Large intestine (tissue), 3 donors: ENCODE measurements at regions not wholly inside any gene's neighbourhood (a gene's known extent, or its start where the extent isn't known, plus 50 kb on each side); places are given as distances from the start of the nearest gene placed in this dataset.

ENCODE experiments used
- DNase-seq, 2 donors: peaks; one replicate each; pipeline versions ENCODE4 v3.0.0 to v3.0.0-alpha.2; 2013
- H3K27ac ChIP-seq: one replicate; pipeline ENCODE4 v1.5.1; 2013; ENCODE audit warnings: low read length
- H3K27me3 ChIP-seq: 2 replicates; pipeline ENCODE4 v1.6.1; 2013; ENCODE audit warnings: low read length; ENCODE audit not compliant: control insufficient read depth, insufficient read depth
- H3K36me3 ChIP-seq: 2 replicates; pipeline ENCODE4 v1.6.1; 2013; ENCODE audit warnings: low read length; ENCODE audit not compliant: control insufficient read depth, insufficient read depth
- H3K4me1 ChIP-seq: one replicate; pipeline ENCODE4 v1.6.1; 2013; ENCODE audit warnings: low read length; ENCODE audit not compliant: control insufficient read depth, insufficient read depth
- H3K4me3 ChIP-seq: one replicate; pipeline ENCODE4 v1.5.1; 2013; ENCODE audit warnings: low read length
- H3K9me3 ChIP-seq: one replicate; pipeline ENCODE4 v1.6.1; 2013; ENCODE audit warnings: mild to moderate bottlenecking, low read depth, low read length, moderate library complexity; ENCODE audit not compliant: control insufficient read depth
- WGBS: methylation state at CpG from one replicate; pipeline ENCODE4 v1.1.5; 2013; ENCODE audit warnings: low lambda C conversion rate; ENCODE audit not compliant: insufficient coverage; 5-methylcytosine and 5-hydroxymethylcytosine counted together

GRCh38 chr18:56115071-56116015 is 523.0 kb downstream of the TXNL1 start:
- WGBS = no CpG with 5 or more reads among the region's 6 CpGs
- Histone ChIP-seq H3K36me3 (no peaks in the 10 kb centered on the region), H3K4me1 (no peaks in the 10 kb centered on the region), H3K27me3 (no peaks in the 10 kb centered on the region), H3K27ac (no peak overlapping the region), H3K9me3 (no peaks in the 10 kb centered on the region), H3K4me3 (no peak overlapping the region)
- DNase-seq = no peak

DNA sequence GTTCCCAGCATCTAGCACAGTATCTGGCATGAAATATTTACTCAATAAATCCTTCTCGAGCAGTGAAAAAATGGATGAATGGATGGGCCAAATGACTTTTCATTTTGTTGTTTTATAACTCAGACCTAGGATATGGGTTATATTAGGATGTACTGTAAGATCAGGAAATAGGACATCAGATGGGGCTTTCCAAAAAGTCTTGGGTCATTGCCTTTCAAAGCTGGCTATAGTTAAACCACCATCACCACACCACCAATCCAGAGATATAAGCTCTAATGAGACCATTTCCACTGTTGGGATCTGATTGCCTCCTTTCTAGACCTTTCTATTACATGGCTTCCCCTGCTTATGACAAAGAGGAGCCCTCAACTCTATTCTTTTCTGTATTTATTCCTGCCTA is 525.0 kb upstream of the TCF4 start:
- no CpG with 5 or more reads among the region's 1 CpG for WGBS
- Histone ChIP-seq H3K27ac (no peak overlapping the region), H3K4me1 (no peaks in the 10 kb centered on the region), H3K9me3 (no peaks in the 10 kb centered on the region), H3K4me3 (no peak overlapping the region), H3K27me3 (no peaks in the 10 kb centered on the region), H3K36me3 (no peaks in the 10 kb centered on the region)
- no peak for DNase-seq

DNA sequence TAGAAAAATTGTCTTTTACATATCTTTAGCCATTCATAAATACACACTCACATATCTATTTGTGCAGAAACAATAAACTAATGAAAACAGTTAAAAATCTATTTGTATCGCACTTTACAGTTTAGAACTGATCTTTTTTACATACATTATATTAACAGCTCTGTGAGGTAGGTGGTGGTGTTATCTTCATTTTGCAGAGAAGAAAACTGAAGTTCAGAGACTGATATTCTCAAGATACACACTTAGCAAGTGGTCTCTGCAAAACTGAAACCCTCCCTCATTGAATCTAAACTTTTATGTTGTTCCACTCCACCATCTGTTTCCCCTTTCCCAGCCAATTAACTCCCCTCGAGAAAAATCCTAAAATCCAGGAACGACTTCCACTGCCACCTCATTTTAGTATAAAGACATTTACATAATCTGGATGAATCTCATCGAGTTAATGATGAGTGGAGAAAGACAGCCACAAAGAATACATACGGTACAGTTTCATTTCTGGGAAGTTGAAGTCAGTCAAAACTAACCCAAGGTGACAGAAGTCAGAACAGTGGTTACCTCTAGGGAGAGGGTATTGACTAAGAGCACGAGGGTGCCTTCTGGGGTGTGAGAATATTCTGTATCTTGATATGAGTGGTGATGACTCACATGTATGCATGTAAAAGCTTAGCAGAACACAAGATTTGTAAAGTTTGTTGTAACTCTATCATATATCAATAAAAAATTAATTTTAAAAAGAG is 524.2 kb upstream of the TCF4 start:
- 88% methylated on average over 2 of the region's 6 CpGs for WGBS
- H3K4me1 ChIP-seq = no peaks in the 10 kb centered on the region
- H3K36me3 ChIP-seq = no peaks in the 10 kb centered on the region
- H3K27me3 ChIP-seq = no peaks in the 10 kb centered on the region
- H3K9me3 ChIP-seq = no peaks in the 10 kb centered on the region
- H3K27ac ChIP-seq = no peak overlapping the region
- DNase-seq = no peak
- H3K4me3 ChIP-seq = no peak overlapping the region

DNA sequence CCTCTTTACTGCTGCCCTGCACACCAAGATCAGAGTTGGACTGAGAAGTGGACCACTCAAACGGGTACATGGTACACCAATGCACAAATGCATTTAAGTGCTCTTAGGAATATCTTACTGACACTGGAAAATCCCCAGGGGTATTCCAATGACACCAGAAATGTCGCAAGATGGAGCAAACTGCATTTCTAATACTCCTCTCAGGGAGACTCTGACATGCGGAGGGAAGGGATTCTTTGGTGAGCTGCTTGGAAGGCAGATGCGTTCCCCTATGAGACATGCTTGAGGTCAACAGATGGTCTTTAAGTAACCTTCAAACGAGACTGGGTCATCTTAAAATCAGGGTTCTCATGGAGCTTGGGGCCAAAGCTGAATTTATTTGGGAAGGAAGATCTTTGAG is 521.8 kb upstream of the TCF4 start:
- Histone ChIP-seq H3K4me1 (no peaks in the 10 kb centered on the region), H3K27me3 (no peaks in the 10 kb centered on the region), H3K36me3 (no peaks in the 10 kb centered on the region), H3K9me3 (no peaks in the 10 kb centered on the region), H3K27ac (no peak overlapping the region), H3K4me3 (no peak overlapping the region)
- no peak for DNase-seq
- WGBS = no CpG with 5 or more reads among the region's 5 CpGs

DNA sequence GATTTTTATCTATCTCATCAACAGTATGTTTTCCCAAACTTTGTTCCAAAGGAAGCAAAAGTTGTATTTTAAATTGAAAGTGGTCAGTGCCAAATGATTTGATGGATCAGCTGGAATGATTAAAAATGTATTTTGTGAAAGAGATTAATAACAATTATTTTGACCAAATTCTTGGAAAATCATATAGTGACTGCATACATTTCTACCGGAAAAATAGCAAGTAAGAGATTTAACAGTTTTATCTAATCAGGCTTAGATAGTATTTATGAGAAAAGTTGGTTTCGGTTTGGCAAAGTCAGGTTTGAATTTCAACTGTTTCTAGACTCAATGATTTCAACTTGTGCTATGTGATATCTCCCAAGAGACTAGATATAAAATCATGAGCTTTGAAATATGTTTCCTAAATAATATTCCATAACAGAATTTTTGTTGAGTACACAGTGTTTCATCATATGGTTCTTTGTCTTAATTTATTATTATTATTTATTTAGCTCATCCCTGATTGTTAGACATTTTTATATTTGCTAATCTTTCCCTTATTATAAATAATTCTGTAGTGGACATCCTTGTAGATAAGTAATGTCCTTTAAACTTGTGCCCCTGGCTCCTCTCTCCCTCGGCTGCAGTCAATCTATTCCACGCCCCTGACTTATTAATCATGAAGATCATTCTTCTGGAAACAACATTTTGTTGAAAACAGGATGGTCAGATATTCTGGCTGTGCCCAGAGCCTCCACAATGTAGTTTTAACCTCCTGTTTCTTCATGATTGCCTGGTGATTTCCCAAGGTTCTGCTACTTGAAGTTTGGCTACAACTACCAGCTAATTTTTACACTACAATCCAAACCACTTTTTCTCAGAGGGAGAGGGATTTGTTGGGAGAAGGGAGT is 520.7 kb upstream of the TCF4 start:
- H3K36me3 ChIP-seq = no peaks in the 10 kb centered on the region
- peaks cover under 1% of the 10 kb centered on the region for H3K9me3 ChIP-seq
- no peaks in the 10 kb centered on the region for H3K27me3 ChIP-seq
- 85% methylated on average over 4 of the region's 4 CpGs for WGBS
- DNase-seq = no peak
- H3K27ac ChIP-seq = no peak overlapping the region
- H3K4me3 ChIP-seq = no peak overlapping the region
- no peaks in the 10 kb centered on the region for H3K4me1 ChIP-seq

DNA sequence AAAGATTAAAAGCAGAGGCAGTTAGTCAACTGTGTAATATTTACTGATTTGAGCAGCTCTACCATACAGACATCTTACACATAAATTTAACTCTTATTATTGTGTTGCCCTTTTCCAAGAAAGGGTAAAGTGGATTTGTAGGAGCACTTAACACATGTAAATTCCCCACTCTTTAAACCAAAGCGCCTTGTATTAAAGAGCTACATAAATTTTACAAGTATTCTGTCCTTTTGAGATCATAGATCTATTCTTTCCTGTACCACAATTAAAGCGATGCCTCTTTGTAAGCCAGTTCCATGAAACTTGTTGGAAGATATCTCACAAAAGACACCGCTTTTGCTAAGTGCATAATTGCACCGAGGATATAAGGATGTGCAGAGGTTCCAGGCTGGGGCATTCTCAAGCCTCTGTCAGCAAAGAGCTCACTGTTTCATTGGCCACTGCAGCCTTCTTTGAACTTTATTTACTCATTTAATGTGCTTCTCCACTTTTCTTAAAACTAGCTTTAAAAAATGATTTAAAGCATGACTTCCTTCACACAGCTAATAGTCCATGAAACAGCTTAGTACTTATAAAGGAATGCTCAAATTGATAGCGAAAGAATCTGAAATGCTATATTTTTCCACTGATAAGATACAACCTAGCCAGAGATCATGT is 520.0 kb upstream of the TCF4 start:
- no CpG with 5 or more reads among the region's 5 CpGs for WGBS
- no peak overlapping the region for H3K4me3 ChIP-seq

GRCh38 chr18:56100090-56100722 is 512.2 kb upstream of the TCF4 start:
- no peaks in the 10 kb centered on the region for H3K36me3 ChIP-seq
- H3K27ac ChIP-seq = no peak overlapping the region
- H3K4me3 ChIP-seq = no peak overlapping the region
- DNase-seq = no peak
- no peaks in the 10 kb centered on the region for H3K27me3 ChIP-seq
- H3K9me3 ChIP-seq = peaks cover 4% of the 10 kb centered on the region
- 87% methylated on average over 3 of the region's 6 CpGs for WGBS
- H3K4me1 ChIP-seq = no peaks in the 10 kb centered on the region

More for the DNA sequence above, 520.0 kb upstream of the TCF4 start:
- Histone ChIP-seq H3K27ac (no peak overlapping the region), H3K9me3 (peaks cover 4% of the 10 kb centered on the region), H3K27me3 (no peaks in the 10 kb centered on the region), H3K4me1 (no peaks in the 10 kb centered on the region), H3K36me3 (no peaks in the 10 kb centered on the region)
- no peak for DNase-seq

DNA sequence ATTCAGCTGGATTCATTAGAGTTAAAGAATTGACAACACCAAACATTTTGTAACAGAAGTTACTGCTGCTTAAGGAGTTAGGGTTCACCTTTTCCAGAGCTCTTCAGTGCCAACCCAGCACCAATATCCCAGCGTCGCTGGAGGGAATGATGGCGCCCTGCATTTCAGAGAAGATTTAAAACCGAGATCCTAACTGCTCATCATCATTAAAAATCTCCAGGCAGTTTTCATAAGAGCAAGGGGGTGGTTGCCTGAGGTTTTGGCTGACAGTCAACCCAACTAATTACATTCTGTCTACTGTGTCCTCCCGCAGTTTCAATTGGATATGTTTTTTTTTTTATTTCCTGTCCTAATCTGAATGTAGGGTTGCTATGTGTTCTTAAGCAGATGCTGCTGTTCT is 509.6 kb upstream of the TCF4 start:
- Histone ChIP-seq H3K4me3 (no peak overlapping the region), H3K9me3 (no peaks in the 10 kb centered on the region), H3K4me1 (no peaks in the 10 kb centered on the region), H3K27ac (no peak overlapping the region), H3K36me3 (no peaks in the 10 kb centered on the region), H3K27me3 (no peaks in the 10 kb centered on the region)
- no CpG with 5 or more reads among the region's 5 CpGs for WGBS
- no peak for DNase-seq

GRCh38 chr18:56096861-56097260 is 508.9 kb upstream of the TCF4 start:
- no CpG with 5 or more reads among the region's 4 CpGs for WGBS
- Histone ChIP-seq H3K4me1 (no peaks in the 10 kb centered on the region), H3K36me3 (no peaks in the 10 kb centered on the region), H3K9me3 (no peaks in the 10 kb centered on the region), H3K27ac (no peak overlapping the region), H3K4me3 (no peak overlapping the region), H3K27me3 (no peaks in the 10 kb centered on the region)
- DNase-seq = no peak
